ENCODE measurements at regions not wholly inside any gene's neighbourhood (a gene's known extent, or its start where the extent isn't known, plus 50 kb on each side); places are given as distances from the start of the nearest gene placed in this dataset.

DNA sequence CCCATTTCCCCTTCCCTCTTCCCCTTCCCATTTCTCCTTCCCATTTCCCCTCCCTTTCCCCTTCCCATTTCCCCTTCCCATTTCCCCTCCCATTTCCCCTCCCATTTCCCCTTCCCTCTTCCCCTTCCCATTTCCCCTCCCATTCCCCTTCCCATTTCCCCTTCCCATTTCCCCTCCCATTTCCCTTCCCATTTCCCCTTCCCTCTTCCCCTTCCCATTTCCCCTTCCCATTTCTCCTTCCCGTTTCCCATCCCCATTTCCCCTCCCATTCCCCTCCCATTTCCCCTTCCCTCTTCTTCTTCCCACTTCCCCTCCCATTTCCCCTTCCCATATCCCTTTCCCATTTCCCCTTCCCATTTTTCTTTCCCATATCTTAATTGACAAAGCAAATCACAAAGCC is 109.0 kb downstream of the OLFM1 start:
- Histone ChIP-seq H4K5ac (ENCODE audit: low read depth, low read length) (no peak overlapping the region), H4K8ac (ENCODE audit: low read depth in 2 of 2, low read length in 2 of 2) (no peak overlapping the region), H2BK20ac (ENCODE audit: low read depth, low read length) (no peak overlapping the region), H3K4ac (ENCODE audit: low read depth, low read length) (no peak overlapping the region), H3K36me3 (ENCODE audit: control insufficient read depth, insufficient read depth, low read length) (no peaks in the 10 kb centered on the region), H2AK5ac (ENCODE audit: low read depth, low read length) (no peak overlapping the region), H2AK9ac (replicated peaks; ENCODE audit: low read depth, low read length, poor library complexity) (no peak overlapping the region), H4K20me1 (ENCODE audit: insufficient read depth, low read length) (no peaks in the 10 kb centered on the region), H3K79me1 (ENCODE audit: low read depth in 1 of 2, low read length in 2 of 2) (no peaks in the 10 kb centered on the region), H2AFZ (replicated peaks; ENCODE audit: low read length, poor library complexity) (no peak overlapping the region), H3K4me1 (ENCODE audit: control insufficient read depth, insufficient read depth, low read length) (no peaks in the 10 kb centered on the region), H2BK120ac (ENCODE audit: low read depth, low read length) (no peak overlapping the region), H3K56ac (ENCODE audit: extremely low read depth, insufficient read depth, low read length) (no peak overlapping the region), H3K27ac (ENCODE audit: insufficient read depth, low read length) (no peak overlapping the region), H3K23ac (ENCODE audit: low read depth, low read length) (no peak overlapping the region), H3K14ac (replicated peaks; ENCODE audit: low read depth, low read length) (no peak overlapping the region), H4K91ac (ENCODE audit: insufficient read depth, low read depth, low read length) (no peak overlapping the region), H3K4me3 (ENCODE audit: insufficient read depth, low read depth, low read length) (no peak overlapping the region), H3K9me1 (ENCODE audit: insufficient read depth, low read length) (no peaks in the 10 kb centered on the region), H3K27me3 (ENCODE audit: control insufficient read depth, insufficient read depth, low read length) (no peaks in the 10 kb centered on the region), H3K9me3 (ENCODE audit: control insufficient read depth, insufficient read depth, low read length) (peaks cover 39% of the 10 kb centered on the region), H3K9ac (ENCODE audit: low read depth, low read length) (no peak overlapping the region), H2BK5ac (ENCODE audit: low read depth, low read length, poor library complexity, severe bottlenecking) (no peak overlapping the region), H2BK15ac (ENCODE audit: low read depth, low read length) (no peak overlapping the region), H3K18ac (ENCODE audit: low read depth, low read length) (no peak overlapping the region), H3K4me2 (ENCODE audit: low read depth, low read length) (no peak overlapping the region)
- dilution Hi-C loops (cut with HindIII; ENCODE audit: low sequenced_read_pairs, unreplicated experiment): no loop called here
- ChIA-PET CTCF (no interaction called here), POLR2A (ENCODE audit: unreplicated experiment) (no interaction called here)
- in situ Hi-C loops (cut with MboI; ENCODE audit: low sequenced_read_pairs): no loop called here
- no peak for DNase-seq
- no TSS peak for BruUV-seq (replicated peaks)
- TF ChIP-seq POLR2A (IDR thresholded peaks at IDR 0.05; ENCODE audit: low read depth, low read length) (no peak), NFE2L2 (IDR thresholded peaks at IDR 0.05; ENCODE audit: low read depth, low read length) (no peak), MAZ (IDR thresholded peaks at IDR 0.05; ENCODE audit: borderline replicate concordance, low read depth, low read length) (no peak), FOS (IDR thresholded peaks at IDR 0.05; ENCODE audit: low read depth, low read length) (no peak), SMC3 (IDR thresholded peaks at IDR 0.05; ENCODE audit: low read depth, low read length) (no peak), RCOR1 (IDR thresholded peaks at IDR 0.05; ENCODE audit: insufficient replicate concordance, low read length) (no peak), MAFK (IDR thresholded peaks at IDR 0.05; ENCODE audit: low read depth, low read length) (no peak), CHD1 (IDR thresholded peaks at IDR 0.05; ENCODE audit: low read depth, low read length) (no peak), RAD21 (IDR thresholded peaks at IDR 0.05; ENCODE audit: low read length) (no peak), CEBPB (IDR thresholded peaks at IDR 0.05; ENCODE audit: low read depth, low read length) (no peak), RFX5 (IDR thresholded peaks at IDR 0.05; ENCODE audit: low read depth, low read length) (no peak), MXI1 (IDR thresholded peaks at IDR 0.05; ENCODE audit: borderline replicate concordance, low read depth, low read length) (no peak), BHLHE40 (IDR thresholded peaks at IDR 0.05; ENCODE audit: low read depth, low read length) (no peak)
- TF ChIP-seq, protein P1, sequence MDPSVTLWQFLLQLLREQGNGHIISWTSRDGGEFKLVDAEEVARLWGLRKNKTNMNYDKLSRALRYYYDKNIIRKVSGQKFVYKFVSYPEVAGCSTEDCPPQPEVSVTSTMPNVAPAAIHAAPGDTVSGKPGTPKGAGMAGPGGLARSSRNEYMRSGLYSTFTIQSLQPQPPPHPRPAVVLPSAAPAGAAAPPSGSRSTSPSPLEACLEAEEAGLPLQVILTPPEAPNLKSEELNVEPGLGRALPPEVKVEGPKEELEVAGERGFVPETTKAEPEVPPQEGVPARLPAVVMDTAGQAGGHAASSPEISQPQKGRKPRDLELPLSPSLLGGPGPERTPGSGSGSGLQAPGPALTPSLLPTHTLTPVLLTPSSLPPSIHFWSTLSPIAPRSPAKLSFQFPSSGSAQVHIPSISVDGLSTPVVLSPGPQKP (IDR thresholded peaks at IDR 0.05; ENCODE audit: borderline replicate concordance, low read depth, low read length): no peak
- TF ChIP-seq, protein P2, sequence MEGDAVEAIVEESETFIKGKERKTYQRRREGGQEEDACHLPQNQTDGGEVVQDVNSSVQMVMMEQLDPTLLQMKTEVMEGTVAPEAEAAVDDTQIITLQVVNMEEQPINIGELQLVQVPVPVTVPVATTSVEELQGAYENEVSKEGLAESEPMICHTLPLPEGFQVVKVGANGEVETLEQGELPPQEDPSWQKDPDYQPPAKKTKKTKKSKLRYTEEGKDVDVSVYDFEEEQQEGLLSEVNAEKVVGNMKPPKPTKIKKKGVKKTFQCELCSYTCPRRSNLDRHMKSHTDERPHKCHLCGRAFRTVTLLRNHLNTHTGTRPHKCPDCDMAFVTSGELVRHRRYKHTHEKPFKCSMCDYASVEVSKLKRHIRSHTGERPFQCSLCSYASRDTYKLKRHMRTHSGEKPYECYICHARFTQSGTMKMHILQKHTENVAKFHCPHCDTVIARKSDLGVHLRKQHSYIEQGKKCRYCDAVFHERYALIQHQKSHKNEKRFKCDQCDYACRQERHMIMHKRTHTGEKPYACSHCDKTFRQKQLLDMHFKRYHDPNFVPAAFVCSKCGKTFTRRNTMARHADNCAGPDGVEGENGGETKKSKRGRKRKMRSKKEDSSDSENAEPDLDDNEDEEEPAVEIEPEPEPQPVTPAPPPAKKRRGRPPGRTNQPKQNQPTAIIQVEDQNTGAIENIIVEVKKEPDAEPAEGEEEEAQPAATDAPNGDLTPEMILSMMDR (conservative IDR thresholded peaks at IDR 0.05; ENCODE audit: low read depth, low read length): no peak
- TF ChIP-seq, protein P3, sequence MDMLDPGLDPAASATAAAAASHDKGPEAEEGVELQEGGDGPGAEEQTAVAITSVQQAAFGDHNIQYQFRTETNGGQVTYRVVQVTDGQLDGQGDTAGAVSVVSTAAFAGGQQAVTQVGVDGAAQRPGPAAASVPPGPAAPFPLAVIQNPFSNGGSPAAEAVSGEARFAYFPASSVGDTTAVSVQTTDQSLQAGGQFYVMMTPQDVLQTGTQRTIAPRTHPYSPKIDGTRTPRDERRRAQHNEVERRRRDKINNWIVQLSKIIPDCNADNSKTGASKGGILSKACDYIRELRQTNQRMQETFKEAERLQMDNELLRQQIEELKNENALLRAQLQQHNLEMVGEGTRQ (IDR thresholded peaks at IDR 0.05; ENCODE audit: low read depth, low read length): no peak
- WGBS, 2 experiments (ENCODE audit: extremely low coverage in 2 of 2, insufficient read length in 1 of 2): 100% methylated on average over 1 of the region's 1 CpG; no CpG with 5 or more reads in 1 of the 2 experiments
- no peak for ATAC-seq (ENCODE audit: low read depth)
- intact Hi-C loops (cut with micrococcal nuclease): no loop called here

Data from IMR-90 (cell line).